Pulmonary artery endothelial cell (primary cell): ENCODE measurements at regions not wholly inside any gene's neighbourhood (a gene's known extent, or its start where the extent isn't known, plus 50 kb on each side); places are given as distances from the start of the nearest gene placed in this dataset.

Source experiments
- DNase-seq: peaks from one replicate; pipeline ENCODE4 v3.0.0-alpha.2; 2011; ENCODE audit warnings: low read depth, low spot score

DNA sequence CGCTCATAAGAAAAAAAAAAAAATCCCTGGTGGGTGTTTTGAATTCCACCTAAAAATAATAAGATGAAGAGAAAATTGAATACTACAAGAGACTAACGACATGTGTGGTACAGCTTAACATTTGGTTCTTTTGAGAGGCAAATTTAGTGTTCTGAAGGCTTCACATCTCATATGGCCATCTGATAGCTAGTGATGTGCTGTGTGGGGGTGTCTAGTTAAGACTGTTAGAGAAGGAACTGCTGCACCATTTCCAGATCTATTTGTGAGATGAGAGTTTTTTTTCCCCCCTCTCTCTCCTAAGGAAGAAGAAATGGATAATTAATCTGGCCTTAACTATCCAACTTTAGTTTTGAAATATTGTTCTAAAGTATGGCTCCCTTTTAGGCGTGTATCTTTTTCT is 321.6 kb downstream of the SLC4A3 start:
- no peak for DNase-seq

DNA sequence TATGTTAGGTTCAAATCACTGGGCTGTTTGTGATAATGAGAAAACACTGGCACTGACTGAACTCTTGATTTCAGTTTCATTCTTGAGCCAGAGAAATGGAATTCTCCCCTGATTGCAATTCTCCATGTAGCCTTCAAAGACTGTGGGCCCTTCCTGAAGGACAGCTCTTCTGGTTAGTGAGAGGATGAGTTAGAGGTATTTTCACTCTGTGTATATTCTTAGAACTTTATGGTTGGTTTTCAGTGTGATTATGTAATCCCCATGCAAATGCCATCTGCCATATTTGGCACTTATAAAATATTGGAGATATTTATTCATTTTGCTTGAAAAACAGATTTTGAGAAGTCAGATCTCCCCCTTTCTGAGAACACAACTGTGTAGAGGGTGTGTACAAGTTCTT is 323.7 kb downstream of the SLC4A3 start:
- no peak for DNase-seq

DNA sequence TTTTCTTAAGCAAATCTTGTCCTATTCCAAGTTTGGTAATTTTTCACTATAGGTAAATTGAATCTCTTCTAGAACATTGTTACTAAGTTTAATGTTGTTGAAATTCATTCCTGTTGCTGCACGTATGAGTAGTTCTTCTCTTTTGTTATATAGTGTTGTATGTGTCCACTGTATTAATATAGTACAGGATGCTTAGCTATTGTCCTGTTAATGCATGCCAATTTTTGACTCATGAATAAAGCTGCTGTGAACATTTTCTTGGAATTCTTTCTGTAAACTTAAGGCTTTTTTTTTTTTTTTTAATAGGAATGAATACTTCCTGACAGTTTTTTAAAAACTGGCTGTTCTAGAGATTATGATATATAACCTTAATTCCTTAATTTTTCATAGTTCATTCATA is 326.9 kb downstream of the SLC4A3 start:
- no peak for DNase-seq

GRCh38 chr2:219957820-219958219 is 330.4 kb downstream of the SLC4A3 start:
- DNase-seq, result no peak

- no peak for DNase-seq
Measured at GRCh38 chr2:219958941-219959340, 331.5 kb downstream of the SLC4A3 start.

DNA sequence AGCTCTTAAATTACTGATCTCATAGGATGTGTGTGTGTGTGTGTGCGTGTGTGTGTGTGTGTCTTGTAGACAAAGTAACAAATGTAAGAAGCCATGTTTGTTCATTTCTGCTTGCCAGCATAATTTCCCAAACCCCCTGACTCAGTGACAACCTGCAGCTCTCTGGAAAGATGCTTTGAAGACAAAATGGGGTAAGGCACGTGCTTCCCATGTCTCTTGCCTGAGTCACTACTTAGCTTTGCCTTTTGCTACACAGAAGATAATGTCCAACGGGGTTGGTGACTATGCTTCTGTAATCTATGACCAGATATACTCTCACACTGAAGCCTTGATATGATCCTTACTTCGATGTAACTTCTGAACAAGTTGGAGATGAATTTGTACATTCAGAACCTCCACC is 332.0 kb downstream of the SLC4A3 start:
- no peak for DNase-seq

- DNase-seq, result no peak
Measured at GRCh38 chr2:219961947-219962498, 334.6 kb downstream of the SLC4A3 start.

GRCh38 chr2:219962801-219963200 is 335.4 kb downstream of the SLC4A3 start:
- no peak for DNase-seq

- no peak for DNase-seq
Measured at GRCh38 chr2:219965287-219966194, 338.1 kb downstream of the SLC4A3 start.

- no peak for DNase-seq
Measured at GRCh38 chr2:219967247-219968245, 340.1 kb downstream of the SLC4A3 start.

- DNase-seq, result no peak
Measured at GRCh38 chr2:219968685-219969345, 341.4 kb downstream of the SLC4A3 start.

GRCh38 chr2:219969508-219969907 is 342.1 kb downstream of the SLC4A3 start:
- no peak for DNase-seq

GRCh38 chr2:219973136-219973535 is 345.7 kb downstream of the SLC4A3 start:
- DNase-seq, result no peak

DNA sequence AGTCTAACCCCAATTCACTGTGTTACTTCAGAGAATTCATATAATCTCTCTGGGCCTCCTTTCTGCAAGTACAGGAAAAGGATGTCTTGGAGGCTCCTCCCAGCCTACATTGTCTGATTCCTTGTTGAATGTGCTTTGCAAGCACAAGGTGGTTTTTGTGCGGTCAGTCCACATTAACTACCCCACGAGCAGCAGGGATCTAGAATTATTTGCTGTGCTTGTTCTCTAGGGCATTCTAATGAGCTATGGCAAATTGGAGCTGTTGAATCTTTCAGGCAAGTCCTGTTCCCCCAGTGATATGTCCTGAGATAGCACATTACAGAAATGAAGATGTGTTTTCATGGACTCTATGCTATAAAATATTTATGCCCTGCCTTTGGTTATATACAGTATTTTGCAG is 349.4 kb downstream of the SLC4A3 start:
- no peak for DNase-seq

- no peak for DNase-seq
Measured at GRCh38 chr2:219980638-219981037, 353.2 kb downstream of the SLC4A3 start.

GRCh38 chr2:219983836-219984235 is 356.4 kb downstream of the SLC4A3 start:
- DNase-seq, result no peak

DNA sequence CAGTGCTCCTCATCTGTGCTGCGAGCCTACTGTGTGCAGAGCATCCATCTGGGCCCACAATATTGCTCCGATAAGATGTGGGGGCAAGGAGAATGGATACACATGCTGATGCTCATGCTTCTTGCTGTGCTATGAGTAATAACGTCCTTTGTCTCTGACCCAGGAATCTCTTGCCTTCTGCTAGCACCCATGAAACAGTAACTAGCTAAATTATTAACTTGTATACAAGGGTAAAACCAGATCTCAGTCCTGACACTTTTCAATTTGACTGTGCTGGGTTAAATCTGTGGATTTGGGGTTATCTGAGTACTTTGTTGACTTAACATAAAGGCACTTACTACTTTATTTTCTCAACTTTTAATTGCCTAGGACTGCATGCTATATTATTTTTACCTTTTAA is 357.6 kb downstream of the SLC4A3 start:
- DNase-seq, result no peak

DNA sequence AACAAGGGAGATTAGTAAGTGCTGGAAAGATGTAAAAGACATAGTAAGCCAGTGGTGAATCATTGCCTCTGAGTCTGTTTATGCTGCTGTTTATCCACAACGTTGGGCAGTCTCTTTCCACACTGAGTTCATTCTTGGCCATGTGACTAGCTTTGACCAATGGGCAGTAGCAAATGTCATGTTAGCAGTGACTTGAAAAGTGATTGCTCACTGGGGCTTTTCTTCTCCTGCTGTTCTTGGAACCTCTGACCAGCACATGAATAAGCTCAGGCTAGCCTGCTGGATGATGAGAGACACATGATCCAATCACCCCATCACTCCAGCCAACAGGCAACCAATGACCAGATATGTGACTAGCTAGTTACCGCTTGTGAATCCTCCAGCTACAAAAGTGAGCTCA is 360.4 kb downstream of the SLC4A3 start:
- DNase-seq, result no peak

- no peak for DNase-seq
Measured at GRCh38 chr2:219989744-219990143, 362.3 kb downstream of the SLC4A3 start.

DNA sequence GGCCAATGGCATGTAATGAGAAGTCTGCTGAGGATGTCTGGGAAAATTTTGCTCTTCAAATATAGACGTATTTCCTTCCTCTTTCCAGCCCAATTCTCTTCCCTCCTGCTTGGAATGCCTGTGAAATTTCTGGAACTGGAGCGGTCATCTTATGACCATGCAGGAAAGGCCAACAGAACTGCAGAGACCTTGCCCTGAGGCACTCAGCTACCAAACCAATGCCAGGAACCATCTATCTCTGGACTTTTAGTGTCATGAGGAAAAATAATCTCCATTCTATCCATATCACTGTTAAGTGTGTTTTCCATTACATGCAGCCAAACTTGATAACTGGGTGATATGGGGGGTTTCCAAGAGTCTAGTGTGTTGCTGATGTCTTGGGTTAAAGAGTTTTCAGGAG is 363.7 kb downstream of the SLC4A3 start:
- no peak for DNase-seq

DNA sequence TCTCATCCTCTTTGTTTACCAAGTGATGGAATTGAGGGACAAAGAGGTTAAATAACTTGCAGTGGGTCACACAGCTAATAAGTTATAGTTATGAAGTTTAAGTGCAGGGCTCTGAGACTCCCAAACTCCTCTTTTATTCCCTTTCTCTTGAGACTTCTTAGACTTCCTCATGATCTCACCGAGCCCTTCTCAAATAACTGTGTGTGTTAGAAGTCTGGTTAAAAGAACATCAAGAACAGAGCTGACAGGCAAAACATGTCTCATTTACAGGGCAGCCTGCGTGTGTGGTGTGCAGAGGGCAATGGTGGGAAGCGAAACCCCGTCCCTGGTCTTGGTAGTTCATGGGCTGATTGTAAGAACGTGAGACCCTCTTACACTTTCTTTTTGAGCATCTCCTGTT is 368.0 kb downstream of the SLC4A3 start:
- no peak for DNase-seq
